IMR-90 (cell line): ENCODE measurements at regions not wholly inside any gene's neighbourhood (a gene's known extent, or its start where the extent isn't known, plus 50 kb on each side); places are given as distances from the start of the nearest gene placed in this dataset.

Source experiments
- ATAC-seq: fragments of 200-7000 bp; cut with Tn5 transposase; 2 replicates; pipeline ENCODE4 v1.9.1; 2020; ENCODE audit warnings: low read depth, mild to moderate bottlenecking, moderate library complexity
- BruUV-seq: library from RNA; stranded (reverse); fragments of 400-500 nt; replicated peaks from 2 replicates; lab custom pipeline; 2021; lab: Mats Ljungman, UMichigan
- CTCF ChIA-PET: fragments of 300-600 bp; formaldehyde crosslinking; extraction: SDS; loops from one replicate; lab custom pipeline; 2021; ENCODE audit warnings: antibody characterized with exemption; lab: Yijun Ruan, JAX
- POLR2A ChIA-PET: fragments of 300-600 bp; sonication (Branson Sonifier 250); formaldehyde crosslinking; loops from one replicate; lab custom pipeline; 2022; ENCODE audit warnings: antibody characterized with exemption; ENCODE audit not compliant: unreplicated experiment; lab: Charles Lee
- DNase-seq: peaks from one replicate; pipeline ENCODE4 v3.0.0; 2013
- H2AFZ ChIP-seq: replicated peaks from 2 replicates; pipeline ENCODE3; 2013; ENCODE audit warnings: low read length, mild to moderate bottlenecking; ENCODE audit not compliant: poor library complexity
- H2AK5ac ChIP-seq: 2 replicates; pipeline ENCODE4 v1.6.1; 2013; ENCODE audit warnings: low read depth, low read length, inconsistent platforms
- H2AK9ac ChIP-seq: replicated peaks from 2 replicates; pipeline ENCODE3; 2013; ENCODE audit warnings: mild to moderate bottlenecking, low read depth, low read length, moderate library complexity; ENCODE audit not compliant: poor library complexity
- H2BK120ac ChIP-seq: 2 replicates; pipeline ENCODE4 v1.6.1; 2013; ENCODE audit warnings: low read depth, low read length, inconsistent platforms
- H2BK15ac ChIP-seq: 3 replicates; pipeline ENCODE4 v1.6.1; 2013; ENCODE audit warnings: low read depth, low read length, inconsistent platforms
- H2BK20ac ChIP-seq: 2 replicates; pipeline ENCODE4 v1.6.1; 2013; ENCODE audit warnings: low read depth, mild to moderate bottlenecking, inconsistent platforms, low read length, moderate library complexity
- H2BK5ac ChIP-seq: 2 replicates; pipeline ENCODE4 v1.6.1; 2013; ENCODE audit warnings: mild to moderate bottlenecking, low read depth, low read length, inconsistent platforms; ENCODE audit not compliant: poor library complexity, severe bottlenecking
- H3K14ac ChIP-seq: replicated peaks from 2 replicates; pipeline ENCODE4 v1.6.1; 2013; ENCODE audit warnings: low read depth, low read length, inconsistent platforms
- H3K18ac ChIP-seq: 2 replicates; pipeline ENCODE4 v1.6.1; 2013; ENCODE audit warnings: low read depth, low read length, control low read depth
- H3K23ac ChIP-seq: 2 replicates; pipeline ENCODE4 v1.6.1; 2013; ENCODE audit warnings: low read depth, low read length, inconsistent platforms
- H3K27ac ChIP-seq: 2 replicates; pipeline ENCODE4 v1.5.1; 2013; ENCODE audit warnings: mild to moderate bottlenecking, control low read depth, low read length; ENCODE audit not compliant: insufficient read depth
- H3K27me3 ChIP-seq: 2 replicates; pipeline ENCODE4 v1.6.1; 2013; ENCODE audit warnings: low read length; ENCODE audit not compliant: control insufficient read depth, insufficient read depth
- H3K36me3 ChIP-seq: 2 replicates; pipeline ENCODE4 v1.6.1; 2013; ENCODE audit warnings: low read length, mixed read lengths; ENCODE audit not compliant: control insufficient read depth, insufficient read depth
- H3K4ac ChIP-seq: 2 replicates; pipeline ENCODE4 v1.6.1; 2013; ENCODE audit warnings: low read depth, low read length, inconsistent platforms
- H3K4me1 ChIP-seq: 2 replicates; pipeline ENCODE4 v1.6.1; 2013; ENCODE audit warnings: low read length, mixed read lengths; ENCODE audit not compliant: control insufficient read depth, insufficient read depth
- H3K4me2 ChIP-seq: 2 replicates; pipeline ENCODE4 v1.6.1; 2013; ENCODE audit warnings: low read depth, mild to moderate bottlenecking, control low read depth, low read length, moderate library complexity
- H3K4me3 ChIP-seq: 2 replicates; pipeline ENCODE4 v1.5.1; 2013; ENCODE audit warnings: low read depth, mild to moderate bottlenecking, control low read depth, low read length, moderate library complexity; ENCODE audit not compliant: insufficient read depth
- H3K56ac ChIP-seq: 2 replicates; pipeline ENCODE4 v1.6.1; 2013; ENCODE audit warnings: low read length, inconsistent platforms; ENCODE audit not compliant: insufficient read depth; ENCODE audit errors: extremely low read depth
- H3K79me1 ChIP-seq, 2 experiments: 2 replicates each; pipeline ENCODE4 v1.6.1; 2013; ENCODE audit warnings: low read length in 2 of 2, inconsistent platforms in 1 of 2, low read depth in 1 of 2
- H3K9ac ChIP-seq: 2 replicates; pipeline ENCODE4 v1.6.1; 2013; ENCODE audit warnings: low read depth, low read length, control low read depth
- H3K9me1 ChIP-seq: 2 replicates; pipeline ENCODE4 v1.6.1; 2013; ENCODE audit warnings: low read length, inconsistent platforms; ENCODE audit not compliant: insufficient read depth
- H3K9me3 ChIP-seq: 2 replicates; pipeline ENCODE4 v1.6.1; 2013; ENCODE audit warnings: low read length; ENCODE audit not compliant: control insufficient read depth, insufficient read depth
- H4K20me1 ChIP-seq: 2 replicates; pipeline ENCODE4 v1.6.1; 2013; ENCODE audit warnings: low read length, inconsistent platforms; ENCODE audit not compliant: insufficient read depth
- H4K5ac ChIP-seq: 2 replicates; pipeline ENCODE4 v1.6.1; 2013; ENCODE audit warnings: mild to moderate bottlenecking, low read depth, low read length, control low read depth
- H4K8ac ChIP-seq, 2 experiments: 2 replicates each; pipeline ENCODE4 v1.6.1; 2013; ENCODE audit warnings: low read depth in 2 of 2, low read length in 2 of 2, control low read depth in 1 of 2, inconsistent platforms in 1 of 2
- H4K91ac ChIP-seq: 2 replicates; pipeline ENCODE4 v1.6.1; 2013; ENCODE audit warnings: low read depth, low read length, inconsistent platforms; ENCODE audit not compliant: insufficient read depth
- CHD1 ChIP-seq: IDR thresholded peaks from 2 replicates; pipeline ENCODE4 v1.6.1; 2012; ENCODE audit warnings: low read depth, low read length, improper control_type of control experiment
- ELK1 ChIP-seq: fragments of 150-350 bp; IDR thresholded peaks from 2 replicates; pipeline ENCODE4 v1.6.1; 2016; ENCODE audit warnings: low read depth, mild to moderate bottlenecking, low read length, moderate library complexity, borderline replicate concordance
- FOS ChIP-seq: fragments of 150-350 bp; IDR thresholded peaks from 2 replicates; pipeline ENCODE4 v1.6.1; 2016; ENCODE audit warnings: low read depth, low read length
- MXI1 ChIP-seq: IDR thresholded peaks from 2 replicates; pipeline ENCODE4 v1.6.1; 2012; ENCODE audit warnings: low read depth, mild to moderate bottlenecking, low read length, moderate library complexity, borderline replicate concordance
- NFE2L2 ChIP-seq: fragments of 150-350 bp; IDR thresholded peaks from 2 replicates; pipeline ENCODE4 v1.6.1; 2016; ENCODE audit warnings: low read depth, mild to moderate bottlenecking, low read length
- POLR2A ChIP-seq: IDR thresholded peaks from 2 replicates; pipeline ENCODE4 v1.6.1; 2012; ENCODE audit warnings: mild to moderate bottlenecking, low read depth, low read length
- RAD21 ChIP-seq: IDR thresholded peaks from 2 replicates; pipeline ENCODE4 v1.6.1; 2012; ENCODE audit warnings: low read length, improper control_type of control experiment
- RCOR1 ChIP-seq: IDR thresholded peaks from 2 replicates; pipeline ENCODE4 v1.6.1; 2012; ENCODE audit warnings: mild to moderate bottlenecking, low read length, improper control_type of control experiment; ENCODE audit not compliant: insufficient replicate concordance
- SMC3 ChIP-seq: fragments of 150-350 bp; IDR thresholded peaks from 2 replicates; pipeline ENCODE4 v1.6.1; 2016; ENCODE audit warnings: low read depth, mild to moderate bottlenecking, antibody characterized with exemption, low read length, moderate library complexity
- USF2 ChIP-seq: fragments of 150-350 bp; IDR thresholded peaks from 2 replicates; pipeline ENCODE4 v1.6.1; 2017; ENCODE audit warnings: mild to moderate bottlenecking, antibody characterized with exemption, low read length, low read depth
- WGBS, 2 experiments: methylation state at CpG; one replicate each; pipeline versions ENCODE4 v1.1.5 to v1.1.7; 2013; ENCODE audit warnings: missing lambda C conversion rate in 2 of 2; ENCODE audit not compliant: insufficient read length in 1 of 2; ENCODE audit errors: extremely low coverage in 2 of 2; 5-methylcytosine and 5-hydroxymethylcytosine counted together
- dilution Hi-C: fragments of 300-500 bp; cut with HindIII; formaldehyde crosslinking; loops from one replicate; pipeline ENCODE4 v1.14.3; 2018; ENCODE audit warnings: low sequenced_read_pairs; ENCODE audit not compliant: unreplicated experiment
- in situ Hi-C: fragments of 300-500 bp; cut with MboI; formaldehyde crosslinking; loops from 3 replicates; pipeline ENCODE4 v1.14.3; 2019; ENCODE audit warnings: low sequenced_read_pairs, inconsistent platforms, mixed read lengths
- intact Hi-C: fragments of 100-400 bp; cut with micrococcal nuclease; formaldehyde crosslinking; loops from 2 replicates; pipeline ENCODE4 v1.10.0; 2022

DNA sequence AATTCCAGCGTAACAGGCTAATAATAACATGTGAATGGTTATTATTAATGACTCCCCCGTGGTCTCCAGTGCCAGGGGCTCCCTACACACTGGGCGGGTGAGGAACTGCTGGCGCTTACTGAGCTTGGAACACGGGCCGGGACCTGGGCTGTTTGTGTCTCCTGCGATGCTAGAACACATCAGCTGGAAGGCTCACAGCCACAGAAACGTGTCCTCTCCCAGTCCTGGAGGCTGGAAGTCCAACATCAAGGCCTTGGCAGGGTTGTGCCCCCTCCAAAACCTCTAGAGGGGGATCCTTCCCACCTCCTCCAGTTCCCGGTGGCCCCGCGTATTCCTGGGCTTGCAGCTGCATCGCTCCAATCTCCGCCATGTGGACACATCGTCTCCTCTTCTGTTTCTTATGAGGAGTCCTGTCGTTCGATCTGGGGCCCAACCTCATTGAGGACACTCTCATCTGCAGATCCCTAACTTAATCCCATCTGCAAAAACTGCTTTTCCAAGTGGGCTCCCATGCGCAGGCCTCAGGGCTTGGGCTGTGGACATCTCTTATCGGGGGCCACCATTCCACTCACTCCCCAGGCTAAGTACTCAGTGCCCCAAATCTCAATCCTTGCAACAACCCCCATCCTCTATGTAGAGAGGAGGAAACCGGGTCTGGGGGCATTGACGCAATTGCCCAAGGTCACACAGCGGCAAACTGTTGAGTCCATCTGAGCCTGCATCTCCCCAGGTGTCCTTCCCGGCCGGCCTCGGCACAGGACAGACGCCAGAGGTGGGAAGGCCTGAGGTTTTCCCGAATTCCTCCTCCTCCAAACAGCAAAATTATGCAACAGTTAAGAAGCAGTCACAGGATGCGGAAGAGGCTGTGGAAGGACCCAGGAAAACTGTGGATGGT is 193.9 kb downstream of the IRF8 start:
- Histone ChIP-seq H2AK5ac (peak overlapping the region; percentile 15; the same call in 1 of the 2 replicates), H2AK9ac (no peak overlapping the region), H3K4me1 (no peaks in the 10 kb centered on the region), H2BK20ac (no peak overlapping the region), H3K4me2 (no peak overlapping the region), H3K79me1 (no peaks in the 10 kb centered on the region), H3K18ac (no peak overlapping the region), H3K9ac (no peak overlapping the region), H3K4me3 (no peak overlapping the region), H3K9me1 (no peaks in the 10 kb centered on the region), H4K20me1 (no peaks in the 10 kb centered on the region), H3K27me3 (no peaks in the 10 kb centered on the region), H2BK120ac (no peak overlapping the region), H3K9me3 (no peaks in the 10 kb centered on the region), H4K91ac (no peak overlapping the region), H3K56ac (no peak overlapping the region), H3K27ac (no peak overlapping the region), H2BK5ac (no peak overlapping the region), H2BK15ac (no peak overlapping the region), H4K5ac (no peak overlapping the region), H3K4ac (no peak overlapping the region), H2AFZ (peak overlapping the region; percentile 45), H3K14ac (no peak overlapping the region), H3K23ac (no peak overlapping the region), H4K8ac (no peak overlapping the region), H3K36me3 (no peaks in the 10 kb centered on the region)
- ChIA-PET POLR2A (no interaction called here), CTCF (interaction anchor here (0.6 kb wide), 1 partner anchor 37 kb away, joined by 4 read pairs; no protein-coding TSS in a partner anchor)
- in situ Hi-C loops = no loop called here
- DNase-seq (no peak), ATAC-seq (no peak)
- no TSS peak for BruUV-seq
- 93% methylated on average over 10 of the region's 27 CpGs; no CpG with 5 or more reads in 1 of the 2 experiments for WGBS, 2 experiments
- intact Hi-C loops = no loop called here
- dilution Hi-C loops = no loop called here
- TF ChIP-seq POLR2A (no peak), FOS (no peak), SMC3 (no peak), ELK1 (no peak), USF2 (no peak), CHD1 (no peak), RAD21 (no peak), RCOR1 (no peak), NFE2L2 (no peak), MXI1 (no peak)
